ENCODE measurements at regions not wholly inside any gene's neighbourhood (a gene's known extent, or its start where the extent isn't known, plus 50 kb on each side); places are given as distances from the start of the nearest gene placed in this dataset.

DNA sequence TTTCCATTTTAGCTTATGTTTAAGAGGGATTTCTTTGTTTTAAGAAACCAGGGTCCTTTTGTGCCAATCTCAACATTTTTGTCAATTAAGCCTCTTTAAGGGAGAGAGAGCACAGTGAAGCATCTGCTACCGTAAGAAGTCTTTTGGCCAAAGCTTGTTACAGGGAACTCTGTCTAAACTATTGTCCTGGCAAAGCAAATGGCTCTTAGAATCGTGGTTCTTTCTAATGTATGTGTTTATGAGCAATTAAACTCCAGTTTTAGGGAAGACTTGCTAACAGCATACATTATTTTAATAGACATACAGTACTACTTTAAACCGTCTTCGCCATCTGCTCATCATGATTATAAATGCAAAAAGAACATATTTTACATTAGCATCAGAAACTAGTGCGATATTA is 202.1 kb downstream of the CDCA7 start:
- TF ChIP-seq CTCF (IDR thresholded peaks at IDR 0.05; ENCODE audit: low read depth, low read length) (no peak), POLR2A (IDR thresholded peaks at IDR 0.05; ENCODE audit: extremely low read depth, insufficient read length) (no peak)

Data from NB4 (cell line).